KMS-11 (cell line): ENCODE measurements at regions not wholly inside any gene's neighbourhood (a gene's known extent, or its start where the extent isn't known, plus 50 kb on each side); places are given as distances from the start of the nearest gene placed in this dataset.

Source experiments
- H2AFZ ChIP-seq: fragments of 200-600 bp; sonication (generic); 2 replicates; pipeline ENCODE4 v1.6.1; 2016; ENCODE audit warnings: antibody characterized with exemption, mixed run types, low read depth
- H3K27ac ChIP-seq: fragments of 200-600 bp; sonication (generic); 2 replicates; pipeline ENCODE4 v1.6.1; 2016; ENCODE audit warnings: mild to moderate bottlenecking, mixed run types
- H3K27me3 ChIP-seq: fragments of 200-600 bp; sonication (generic); 2 replicates; pipeline ENCODE4 v1.6.1; 2017; ENCODE audit warnings: mild to moderate bottlenecking, low read depth, mixed run types, moderate library complexity; ENCODE audit not compliant: insufficient read depth
- H3K36me3 ChIP-seq: fragments of 200-600 bp; sonication (generic); 2 replicates; pipeline ENCODE4 v1.6.1; 2017; ENCODE audit warnings: mild to moderate bottlenecking, mixed run types; ENCODE audit not compliant: insufficient read depth
- H3K4me1 ChIP-seq: fragments of 200-600 bp; sonication (generic); 2 replicates; pipeline ENCODE4 v1.6.1; 2016; ENCODE audit warnings: mild to moderate bottlenecking, low read depth, mixed run types; ENCODE audit not compliant: poor library complexity, severe bottlenecking
- H3K4me2 ChIP-seq: fragments of 200-600 bp; sonication (generic); 2 replicates; pipeline ENCODE4 v1.7.0; 2016; ENCODE audit warnings: mild to moderate bottlenecking, mixed run types
- H3K4me3 ChIP-seq: fragments of 200-600 bp; sonication (generic); IDR thresholded peaks from 2 replicates; pipeline ENCODE4 v1.6.1; 2017; ENCODE audit warnings: low read depth, low read length, mixed read lengths; ENCODE audit not compliant: insufficient read depth
- H3K79me2 ChIP-seq: fragments of 200-600 bp; sonication (generic); 2 replicates; pipeline ENCODE4 v1.6.1; 2016; ENCODE audit warnings: low read depth, mixed run types; ENCODE audit not compliant: insufficient read depth
- H3K9ac ChIP-seq: fragments of 200-600 bp; sonication (generic); 2 replicates; pipeline ENCODE4 v1.6.1; 2016; ENCODE audit warnings: mild to moderate bottlenecking, mixed run types
- H4K20me1 ChIP-seq: fragments of 200-600 bp; sonication (generic); 2 replicates; pipeline ENCODE4 v1.6.1; 2016; ENCODE audit warnings: mild to moderate bottlenecking, mixed run types; ENCODE audit not compliant: insufficient read depth
- TF ChIP-seq, protein P1 (sequence below): fragments of 200-600 bp; sonication (generic); conservative IDR thresholded peaks from 2 replicates; pipeline ENCODE4 v1.6.1; 2017; ENCODE audit warnings: low read depth, mild to moderate bottlenecking, antibody characterized with exemption, low read length, moderate library complexity, mixed read lengths

DNA sequence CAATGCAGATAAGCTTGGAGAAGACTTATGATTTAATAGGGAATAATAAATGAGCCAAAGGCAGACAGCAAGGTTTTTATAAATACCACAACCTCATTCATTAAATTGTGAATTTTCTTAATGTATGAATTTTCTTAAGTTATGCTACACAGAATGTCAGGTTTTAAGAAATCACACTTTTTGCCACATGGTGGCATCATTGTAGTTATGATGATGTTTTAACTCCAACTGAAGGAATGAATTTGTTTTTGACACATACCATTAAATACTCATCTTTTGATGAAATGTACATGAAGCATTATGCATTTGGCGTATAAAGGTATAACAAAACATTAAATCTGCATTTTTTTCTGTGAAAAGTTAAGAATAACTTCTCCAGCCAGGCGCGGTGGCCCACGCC, 524.1 kb upstream of the FBXO33 start:
- H3K27me3 ChIP-seq, result no peaks in the 10 kb centered on the region
- no peaks in the 10 kb centered on the region for H3K36me3 ChIP-seq
- peaks cover 9% of the 10 kb centered on the region for H3K4me1 ChIP-seq
- TF ChIP-seq, protein P1, sequence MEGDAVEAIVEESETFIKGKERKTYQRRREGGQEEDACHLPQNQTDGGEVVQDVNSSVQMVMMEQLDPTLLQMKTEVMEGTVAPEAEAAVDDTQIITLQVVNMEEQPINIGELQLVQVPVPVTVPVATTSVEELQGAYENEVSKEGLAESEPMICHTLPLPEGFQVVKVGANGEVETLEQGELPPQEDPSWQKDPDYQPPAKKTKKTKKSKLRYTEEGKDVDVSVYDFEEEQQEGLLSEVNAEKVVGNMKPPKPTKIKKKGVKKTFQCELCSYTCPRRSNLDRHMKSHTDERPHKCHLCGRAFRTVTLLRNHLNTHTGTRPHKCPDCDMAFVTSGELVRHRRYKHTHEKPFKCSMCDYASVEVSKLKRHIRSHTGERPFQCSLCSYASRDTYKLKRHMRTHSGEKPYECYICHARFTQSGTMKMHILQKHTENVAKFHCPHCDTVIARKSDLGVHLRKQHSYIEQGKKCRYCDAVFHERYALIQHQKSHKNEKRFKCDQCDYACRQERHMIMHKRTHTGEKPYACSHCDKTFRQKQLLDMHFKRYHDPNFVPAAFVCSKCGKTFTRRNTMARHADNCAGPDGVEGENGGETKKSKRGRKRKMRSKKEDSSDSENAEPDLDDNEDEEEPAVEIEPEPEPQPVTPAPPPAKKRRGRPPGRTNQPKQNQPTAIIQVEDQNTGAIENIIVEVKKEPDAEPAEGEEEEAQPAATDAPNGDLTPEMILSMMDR, result peak; percentile 20; the same call in 1 of the 2 replicates
- H4K20me1 ChIP-seq, result no peaks in the 10 kb centered on the region
- H3K9ac ChIP-seq, result no peak overlapping the region
- H2AFZ ChIP-seq, result no peak overlapping the region
- H3K79me2 ChIP-seq, result no peaks in the 10 kb centered on the region
- H3K4me3 ChIP-seq, result no peak overlapping the region
- no peak overlapping the region for H3K27ac ChIP-seq
- no peak overlapping the region for H3K4me2 ChIP-seq

DNA sequence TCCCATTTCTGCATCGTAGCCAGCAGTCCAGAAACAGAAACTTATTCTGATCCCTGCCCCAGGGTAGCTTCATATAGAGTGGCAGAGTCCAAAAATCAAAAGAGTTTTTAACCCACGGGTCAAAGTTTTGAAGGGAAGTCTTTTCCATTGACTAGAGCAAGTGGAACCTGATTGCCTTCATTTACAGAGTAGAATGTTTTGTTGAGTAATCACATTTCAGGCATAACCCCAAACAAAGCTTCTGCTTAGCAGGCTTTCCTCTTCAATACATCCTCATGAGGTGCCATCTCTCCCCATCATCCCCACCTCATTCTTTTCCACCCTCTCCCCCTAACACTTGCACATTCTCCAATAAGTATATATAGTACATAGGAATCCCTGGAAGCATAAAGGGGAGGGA, 516.0 kb upstream of the FBXO33 start:
- no peaks in the 10 kb centered on the region for H4K20me1 ChIP-seq
- H3K4me1 ChIP-seq, result no peaks in the 10 kb centered on the region
- no peak overlapping the region for H2AFZ ChIP-seq
- TF ChIP-seq, protein P1, result no peak
- H3K27ac ChIP-seq, result no peak overlapping the region
- no peak overlapping the region for H3K9ac ChIP-seq
- H3K4me2 ChIP-seq, result no peak overlapping the region
- H3K4me3 ChIP-seq, result no peak overlapping the region
- no peaks in the 10 kb centered on the region for H3K27me3 ChIP-seq
- H3K36me3 ChIP-seq, result no peaks in the 10 kb centered on the region
- no peaks in the 10 kb centered on the region for H3K79me2 ChIP-seq

DNA sequence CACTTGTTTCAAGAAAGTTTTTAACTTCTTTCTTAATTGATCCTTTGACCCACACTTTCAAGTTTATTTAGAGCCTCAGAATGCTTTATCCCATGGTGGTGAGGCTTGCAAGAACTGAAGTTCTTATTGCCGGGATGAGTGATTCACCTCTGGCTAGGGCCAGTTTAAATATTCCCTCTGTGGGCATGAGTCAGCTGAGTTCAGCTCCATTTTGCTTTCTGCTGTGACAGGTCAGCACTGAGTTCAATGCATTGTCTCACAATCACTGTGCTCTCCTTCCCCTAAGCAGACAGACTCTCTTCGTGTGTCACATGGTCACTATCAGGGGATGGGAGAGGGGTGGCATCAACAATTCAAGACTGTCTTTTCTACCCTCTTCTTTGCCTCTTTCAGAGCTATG, 514.6 kb upstream of the FBXO33 start:
- H3K27me3 ChIP-seq, result no peaks in the 10 kb centered on the region
- H3K79me2 ChIP-seq, result no peaks in the 10 kb centered on the region
- no peaks in the 10 kb centered on the region for H4K20me1 ChIP-seq
- TF ChIP-seq, protein P1, result no peak
- H3K9ac ChIP-seq, result no peak overlapping the region
- no peaks in the 10 kb centered on the region for H3K4me1 ChIP-seq
- H3K4me3 ChIP-seq, result no peak overlapping the region
- H3K27ac ChIP-seq, result no peak overlapping the region
- H2AFZ ChIP-seq, result no peak overlapping the region
- no peaks in the 10 kb centered on the region for H3K36me3 ChIP-seq
- no peak overlapping the region for H3K4me2 ChIP-seq

DNA sequence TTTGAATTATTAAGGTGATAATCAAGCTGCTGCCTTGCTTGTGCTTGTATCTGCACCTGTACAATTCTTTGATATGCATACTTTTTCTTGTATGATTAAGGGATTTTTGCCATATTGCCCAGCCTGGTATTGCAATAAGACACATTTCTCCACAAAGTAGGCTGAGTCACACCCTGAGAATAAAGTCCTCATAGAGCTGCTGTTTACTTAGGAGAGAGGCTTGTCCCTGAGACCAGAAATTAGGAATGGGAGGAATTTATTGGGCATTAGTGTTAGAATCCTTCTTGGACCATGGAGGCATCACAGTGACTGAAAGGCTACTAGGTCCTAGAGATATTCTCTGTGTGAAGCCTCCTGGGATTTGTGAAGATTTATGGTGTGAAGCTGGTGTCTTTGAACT, 506.8 kb upstream of the FBXO33 start:
- H4K20me1 ChIP-seq, result no peaks in the 10 kb centered on the region
- no peak overlapping the region for H2AFZ ChIP-seq
- TF ChIP-seq, protein P1, result no peak
- H3K4me2 ChIP-seq, result no peak overlapping the region
- no peak overlapping the region for H3K9ac ChIP-seq
- H3K4me1 ChIP-seq, result no peaks in the 10 kb centered on the region
- H3K36me3 ChIP-seq, result no peaks in the 10 kb centered on the region
- H3K27ac ChIP-seq, result no peak overlapping the region
- no peaks in the 10 kb centered on the region for H3K79me2 ChIP-seq
- no peaks in the 10 kb centered on the region for H3K27me3 ChIP-seq
- no peak overlapping the region for H3K4me3 ChIP-seq
